Fibroblast of lung (primary cell): ENCODE measurements at regions not wholly inside any gene's neighbourhood (a gene's known extent, or its start where the extent isn't known, plus 50 kb on each side); places are given as distances from the start of the nearest gene placed in this dataset.

Experiments used
- DNase-seq, 2 donors: peaks; one replicate each; pipeline versions ENCODE4 v3.0.0 to v3.0.0-alpha.2; 2010; ENCODE audit warnings: low read depth in 2 of 2
- H2AFZ ChIP-seq: 2 replicates; pipeline ENCODE4 v1.5.1; 2012; ENCODE audit warnings: low read length, control low read depth, inconsistent platforms
- H3K27ac ChIP-seq: 2 replicates; pipeline ENCODE4 v1.5.1; 2011; ENCODE audit warnings: low read length, control low read depth; ENCODE audit not compliant: insufficient read depth
- H3K27me3 ChIP-seq: 2 replicates; pipeline ENCODE4 v1.5.1; 2011; ENCODE audit warnings: mild to moderate bottlenecking, low read length; ENCODE audit not compliant: control insufficient read depth, insufficient read depth
- H3K36me3 ChIP-seq: 2 replicates; pipeline ENCODE4 v1.5.1; 2011; ENCODE audit warnings: low read length; ENCODE audit not compliant: control insufficient read depth, insufficient read depth
- H3K4me1 ChIP-seq: 2 replicates; pipeline ENCODE4 v1.5.1; 2011; ENCODE audit warnings: low read length; ENCODE audit not compliant: control insufficient read depth, insufficient read depth; ENCODE audit errors: extremely low read depth
- H3K4me2 ChIP-seq: 2 replicates; pipeline ENCODE4 v1.5.1; 2011; ENCODE audit warnings: low read length, control low read depth; ENCODE audit not compliant: insufficient read depth; ENCODE audit errors: extremely low read depth
- H3K4me3 ChIP-seq, 4 experiments: fragments of 200-600 bp in 1 of 4; sonication (generic) in 1 of 4; replicated peaks in 1 of 4; 2 replicates each; pipeline ENCODE4 v1.5.1; 2011 to 2016; ENCODE audit warnings: low read length in 4 of 4, low read depth in 3 of 4, mild to moderate bottlenecking in 3 of 4, control low read depth in 2 of 4, inconsistent platforms in 1 of 4, mixed read lengths in 1 of 4; ENCODE audit not compliant: insufficient read depth in 1 of 4; ENCODE audit errors: control extremely low read depth in 1 of 4
- H3K79me2 ChIP-seq: 2 replicates; pipeline ENCODE4 v1.5.1; 2012; ENCODE audit warnings: mild to moderate bottlenecking, low read length, inconsistent platforms; ENCODE audit not compliant: control insufficient read depth, insufficient read depth
- H3K9ac ChIP-seq: 2 replicates; pipeline ENCODE4 v1.5.1; 2011; ENCODE audit warnings: mild to moderate bottlenecking, low read length, control low read depth; ENCODE audit not compliant: insufficient read depth
- H3K9me3 ChIP-seq: 2 replicates; pipeline ENCODE4 v1.5.1; 2012; ENCODE audit warnings: low read depth, low read length; ENCODE audit not compliant: control insufficient read depth, insufficient read depth
- H4K20me1 ChIP-seq: 2 replicates; pipeline ENCODE4 v1.5.1; 2011; ENCODE audit warnings: low read length; ENCODE audit not compliant: control insufficient read depth, insufficient read depth; ENCODE audit errors: extremely low read depth
- CTCF ChIP-seq, 2 donors: IDR thresholded peaks in 1 of 2; conservative IDR thresholded peaks in 1 of 2; 1 replicate in 1 of 2; 2 replicates in 1 of 2; pipeline ENCODE4 v1.5.1; 2011 to 2012; ENCODE audit warnings: low read length in 2 of 2, control low read depth in 1 of 2, inconsistent platforms in 1 of 2, low read depth in 1 of 2, mild to moderate bottlenecking in 1 of 2
- EZH2 ChIP-seq: IDR thresholded peaks from 2 replicates; pipeline ENCODE4 v1.5.1; 2012; ENCODE audit warnings: low read length, control low read depth, mild to moderate bottlenecking; ENCODE audit errors: missing control alignments

GRCh38 chr9:79977510-79978197, 405.9 kb downstream of the TLE4 start:
- Histone ChIP-seq H3K36me3 (no peaks in the 10 kb centered on the region), H3K9me3 (no peaks in the 10 kb centered on the region), H3K4me3 (no peak overlapping the region), H3K4me2 (no peak overlapping the region), H3K79me2 (no peaks in the 10 kb centered on the region), H3K9ac (no peak overlapping the region), H2AFZ (no peak overlapping the region), H3K27ac (no peak overlapping the region), H4K20me1 (no peaks in the 10 kb centered on the region), H3K4me1 (no peaks in the 10 kb centered on the region), H3K27me3 (no peaks in the 10 kb centered on the region)
- DNase-seq, result peak; percentile 9 to 53
- TF ChIP-seq CTCF (conservative IDR thresholded peaks at IDR 0.05 in 1 of 2, IDR thresholded peaks at IDR 0.05 in 1 of 2; ENCODE audit: low read depth in 1 of 2, low read length in 2 of 2), result no peak
- TF ChIP-seq EZH2, result no peak

- Histone ChIP-seq H3K4me2 (no peak overlapping the region), H3K36me3 (no peaks in the 10 kb centered on the region), H3K4me3 (no peak overlapping the region), H3K9ac (no peak overlapping the region), H4K20me1 (no peaks in the 10 kb centered on the region), H2AFZ (no peak overlapping the region), H3K79me2 (no peaks in the 10 kb centered on the region), H3K27me3 (no peaks in the 10 kb centered on the region), H3K4me1 (no peaks in the 10 kb centered on the region), H3K27ac (no peak overlapping the region), H3K9me3 (no peaks in the 10 kb centered on the region)
- TF ChIP-seq EZH2 (no peak), CTCF (conservative IDR thresholded peaks at IDR 0.05 in 1 of 2, IDR thresholded peaks at IDR 0.05 in 1 of 2; ENCODE audit: low read depth in 1 of 2, low read length in 2 of 2) (no peak)
- DNase-seq, result no peak
Observed at GRCh38 chr9:79977074-79977435, 405.3 kb downstream of the TLE4 start.

- H3K36me3 ChIP-seq, result no peaks in the 10 kb centered on the region
- TF ChIP-seq EZH2, result no peak
- TF ChIP-seq CTCF (conservative IDR thresholded peaks at IDR 0.05 in 1 of 2, IDR thresholded peaks at IDR 0.05 in 1 of 2; ENCODE audit: low read depth in 1 of 2, low read length in 2 of 2), result no peak
- H4K20me1 ChIP-seq, result no peaks in the 10 kb centered on the region
- no peak overlapping the region for H2AFZ ChIP-seq
- H3K9me3 ChIP-seq, result no peaks in the 10 kb centered on the region
- no peak overlapping the region for H3K9ac ChIP-seq
- H3K4me2 ChIP-seq, result no peak overlapping the region
- DNase-seq, result no peak
- H3K27ac ChIP-seq, result no peak overlapping the region
- H3K4me1 ChIP-seq, result no peaks in the 10 kb centered on the region
- H3K4me3 ChIP-seq, result no peak overlapping the region
- no peaks in the 10 kb centered on the region for H3K79me2 ChIP-seq
- H3K27me3 ChIP-seq, result no peaks in the 10 kb centered on the region
Observed at GRCh38 chr9:79976257-79977073, 404.7 kb downstream of the TLE4 start.
